Pons (tissue), 1 donor: ENCODE measurements at regions not wholly inside any gene's neighbourhood (a gene's known extent, or its start where the extent isn't known, plus 50 kb on each side); places are given as distances from the start of the nearest gene placed in this dataset.
"Not testable (repeated sequence)": the region's sequence is repeated elsewhere in the genome, so short reads cannot be mapped to it uniquely, and the experiment has no call there.

Experiments used
- DNase-seq: peaks from one replicate; pipeline ENCODE4 v3.0.0-alpha.2; 2016; ENCODE audit warnings: low spot score

GRCh38 chr2:17460371-17461086 lies 57.7 kb downstream of the RAD51AP2 start:
- DNase-seq = no peak

- no peak for DNase-seq
Observed at GRCh38 chr2:17455343-17455742, 62.9 kb downstream of the RAD51AP2 start.

GRCh38 chr2:17446191-17446590 lies 72.0 kb downstream of the RAD51AP2 start:
- not testable (repeated sequence) for DNase-seq

- no peak for DNase-seq
Observed at GRCh38 chr2:17445744-17446143, 72.5 kb downstream of the RAD51AP2 start.

GRCh38 chr2:17442334-17442733 lies 75.9 kb downstream of the RAD51AP2 start:
- no peak for DNase-seq

- no peak for DNase-seq
Observed at GRCh38 chr2:17441790-17442189, 76.5 kb downstream of the RAD51AP2 start.

GRCh38 chr2:17441055-17441771 lies 77.0 kb downstream of the RAD51AP2 start:
- no peak for DNase-seq

GRCh38 chr2:17430326-17430725 lies 87.9 kb downstream of the RAD51AP2 start:
- DNase-seq = no peak

- DNase-seq = no peak
Observed at GRCh38 chr2:17429130-17429529, 89.1 kb downstream of the RAD51AP2 start.

- DNase-seq = no peak
Observed at GRCh38 chr2:17427401-17427800, 90.8 kb downstream of the RAD51AP2 start.

GRCh38 chr2:17426743-17427142 lies 91.5 kb downstream of the RAD51AP2 start:
- peak; percentile 2 for DNase-seq

- DNase-seq = no peak
Observed at GRCh38 chr2:17422061-17422460, 96.2 kb downstream of the RAD51AP2 start.

- DNase-seq = no peak
Observed at GRCh38 chr2:17416884-17417391, 101.3 kb downstream of the RAD51AP2 start.

GRCh38 chr2:17413036-17413435 lies 105.2 kb downstream of the RAD51AP2 start:
- no peak for DNase-seq

GRCh38 chr2:17401096-17401495 lies 117.1 kb downstream of the RAD51AP2 start:
- DNase-seq = no peak

GRCh38 chr2:17398770-17399169 lies 119.5 kb downstream of the RAD51AP2 start:
- no peak for DNase-seq

- DNase-seq = no peak
Observed at GRCh38 chr2:17388798-17389197, 129.4 kb downstream of the RAD51AP2 start.

GRCh38 chr2:17387591-17387990 lies 130.6 kb downstream of the RAD51AP2 start:
- no peak for DNase-seq

- no peak for DNase-seq
Observed at GRCh38 chr2:17386771-17387170, 131.5 kb downstream of the RAD51AP2 start.

- DNase-seq = no peak
Observed at GRCh38 chr2:17380003-17380402, 138.2 kb downstream of the RAD51AP2 start.

GRCh38 chr2:17375262-17375661 lies 143.0 kb downstream of the RAD51AP2 start:
- DNase-seq = no peak

GRCh38 chr2:17373741-17374140 lies 144.5 kb downstream of the RAD51AP2 start:
- no peak for DNase-seq

GRCh38 chr2:17373041-17373440 lies 145.2 kb downstream of the RAD51AP2 start:
- no peak for DNase-seq
